D721Med (cell line): ENCODE measurements at regions not wholly inside any gene's neighbourhood (a gene's known extent, or its start where the extent isn't known, plus 50 kb on each side); places are given as distances from the start of the nearest gene placed in this dataset.

ENCODE experiments used
- DNase-seq: peaks from one replicate; pipeline ENCODE4 v3.0.0; 2011; ENCODE audit warnings: low spot score; ENCODE audit not compliant: insufficient read length
- FAIRE-seq: peaks from 2 replicates; lab custom pipeline; 2011; peaks lifted over from hg19 to GRCh38; lab: Jason Lieb, UNC
- CTCF ChIP-seq: IDR thresholded peaks from 2 replicates; pipeline ENCODE4 v1.5.1; 2012; ENCODE audit warnings: mild to moderate bottlenecking, control low read depth; ENCODE audit not compliant: insufficient read depth; ENCODE audit errors: missing control alignments

GRCh38 chr13:107210723-107211030 is 642.7 kb upstream of the ARGLU1 start:
- FAIRE-seq = peak; percentile 44
- no peak for TF ChIP-seq CTCF
- no peak for DNase-seq

GRCh38 chr13:107209824-107210722 is 642.1 kb upstream of the ARGLU1 start:
- DNase-seq (no peak), FAIRE-seq (no peak)
- TF ChIP-seq CTCF = no peak

- FAIRE-seq (no peak), DNase-seq (no peak)
- TF ChIP-seq CTCF = no peak
Observed at GRCh38 chr13:107208889-107209288, 641.0 kb upstream of the ARGLU1 start.

- DNase-seq = no peak
- FAIRE-seq = peak; percentile 6
- TF ChIP-seq CTCF = peak; percentile 96
Observed at GRCh38 chr13:107205318-107206104, 637.6 kb upstream of the ARGLU1 start.

GRCh38 chr13:107203146-107203847 is 635.4 kb upstream of the ARGLU1 start:
- no peak for FAIRE-seq
- TF ChIP-seq CTCF = peak; percentile 25
- DNase-seq = peak; percentile 25

- TF ChIP-seq CTCF = no peak
- no peak for FAIRE-seq
- no peak for DNase-seq
Observed at GRCh38 chr13:107202371-107203023, 634.6 kb upstream of the ARGLU1 start.
